CD4-positive, alpha-beta T cell treated with Interferon alpha-2 for 1 hour (primary cell): ENCODE measurements at regions not wholly inside any gene's neighbourhood (a gene's known extent, or its start where the extent isn't known, plus 50 kb on each side); places are given as distances from the start of the nearest gene placed in this dataset.

Source experiments
- DNase-seq, 2 donors: peaks; one replicate each; pipeline ENCODE4 v3.0.0-alpha.2; 2020 to 2022

DNA sequence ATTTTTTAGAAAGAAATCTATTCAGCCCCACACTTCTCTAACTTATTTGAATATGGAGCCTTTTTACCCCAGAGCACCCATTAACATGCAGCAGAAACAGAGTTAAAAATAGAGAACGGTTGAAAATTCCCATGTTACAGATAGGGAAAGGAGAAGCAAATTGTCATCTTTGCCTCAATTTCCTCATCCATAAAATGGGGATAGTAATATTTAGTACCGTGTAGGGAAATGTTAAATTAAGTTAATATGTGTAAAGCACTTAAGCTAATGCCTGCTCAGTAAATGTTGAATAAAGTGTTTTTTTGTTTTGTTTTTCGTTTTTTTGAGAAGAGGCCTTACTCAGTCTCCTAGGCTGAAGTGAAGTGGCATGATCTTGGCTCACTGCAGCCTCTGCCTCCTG, 50.3 kb downstream of the NAV1 start:
- no peak for DNase-seq

DNA sequence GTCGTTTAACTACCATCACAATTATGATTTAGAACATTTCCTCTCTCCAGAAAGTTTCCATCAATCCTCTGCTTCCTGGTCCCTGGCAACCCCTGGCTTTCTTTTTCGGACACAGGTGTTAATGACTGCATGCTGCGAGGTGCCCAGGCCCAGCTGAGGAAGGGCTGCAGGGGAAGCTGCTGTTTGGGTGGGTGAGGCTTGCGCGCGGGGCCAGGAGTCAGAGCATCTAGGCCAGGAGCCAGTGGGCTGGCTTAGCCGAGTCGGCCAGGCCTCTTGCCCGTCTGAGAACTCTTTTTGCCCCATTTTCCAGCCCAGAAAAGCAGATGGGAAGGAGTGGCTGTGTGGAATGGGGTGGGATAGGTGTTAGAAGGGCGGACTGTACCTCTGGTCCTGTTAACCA, 51.5 kb downstream of the NAV1 start:
- DNase-seq = no peak

DNA sequence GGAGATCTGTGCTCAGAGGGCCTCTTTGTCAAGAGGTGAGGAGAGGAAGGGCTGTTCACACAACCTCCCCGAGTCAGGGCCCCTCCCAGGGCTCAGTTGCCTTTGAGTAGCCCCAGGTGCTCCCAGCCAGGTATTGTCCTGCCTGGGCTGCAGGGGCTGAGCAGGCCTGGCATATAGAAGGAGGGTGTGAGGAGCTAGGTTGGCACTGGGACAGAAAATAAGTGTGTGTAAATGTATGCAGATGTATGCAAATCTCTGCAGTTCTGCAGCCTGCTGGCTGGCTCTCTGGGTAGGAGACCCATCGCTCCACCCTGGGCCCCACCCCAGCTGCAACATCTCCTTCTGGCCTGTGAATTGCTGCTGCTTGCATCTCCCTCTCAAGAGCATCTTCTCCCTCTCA, 52.4 kb downstream of the NAV1 start:
- DNase-seq = no peak

DNA sequence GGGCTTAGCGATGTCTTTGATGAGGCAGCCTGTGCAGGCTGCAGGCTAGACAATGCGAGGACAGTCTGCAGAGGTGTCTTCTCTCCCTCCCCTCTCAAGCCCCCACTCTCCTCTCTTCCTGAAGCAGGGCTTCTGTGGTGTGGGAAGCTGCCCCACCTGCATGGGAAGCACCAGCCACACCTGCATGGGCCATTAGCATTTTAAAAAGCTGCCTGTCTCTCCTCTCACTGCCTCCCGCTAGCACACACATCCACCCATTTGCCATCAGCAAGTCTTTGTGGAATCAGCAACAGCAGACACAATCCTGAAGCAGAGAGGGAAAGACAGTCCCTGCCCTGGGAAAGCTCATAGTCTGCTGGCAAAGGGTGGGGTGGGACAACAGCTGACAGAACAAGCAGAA, 53.1 kb downstream of the NAV1 start:
- no peak for DNase-seq

DNA sequence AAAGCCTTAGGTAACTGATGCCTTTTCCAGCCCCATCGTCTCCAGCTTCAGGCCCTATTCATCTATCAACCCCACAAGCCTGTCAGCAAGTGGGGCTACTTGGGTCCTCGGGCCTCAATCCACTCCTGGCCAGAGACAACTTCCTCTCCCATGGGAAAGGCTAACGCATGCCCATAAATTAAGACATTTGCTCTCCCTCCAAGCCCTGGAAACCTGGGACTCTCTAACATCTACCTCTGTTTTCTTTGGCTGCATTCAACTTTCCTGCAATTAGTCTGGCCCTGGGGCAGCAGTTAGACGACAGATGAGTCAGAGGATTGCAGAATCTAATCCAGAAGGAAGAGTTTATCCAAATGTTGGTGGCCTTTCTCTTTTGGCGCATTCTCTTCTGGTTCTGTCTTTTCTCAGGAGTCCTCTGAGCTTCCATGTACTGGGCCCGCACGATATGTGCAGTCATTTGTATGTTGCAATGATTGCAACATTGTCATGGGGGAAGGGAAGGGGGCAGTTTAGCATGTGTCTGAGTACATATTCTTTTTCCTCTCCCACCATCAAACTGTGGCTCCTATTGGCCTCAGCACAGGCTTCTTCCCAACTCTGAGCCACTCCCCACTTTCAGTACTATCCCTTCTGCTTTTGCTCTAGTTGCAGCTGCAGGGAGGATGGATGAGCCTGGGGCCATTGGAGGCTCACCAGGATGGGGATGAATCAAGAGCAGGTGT, 54.4 kb downstream of the NAV1 start:
- DNase-seq = no peak

DNA sequence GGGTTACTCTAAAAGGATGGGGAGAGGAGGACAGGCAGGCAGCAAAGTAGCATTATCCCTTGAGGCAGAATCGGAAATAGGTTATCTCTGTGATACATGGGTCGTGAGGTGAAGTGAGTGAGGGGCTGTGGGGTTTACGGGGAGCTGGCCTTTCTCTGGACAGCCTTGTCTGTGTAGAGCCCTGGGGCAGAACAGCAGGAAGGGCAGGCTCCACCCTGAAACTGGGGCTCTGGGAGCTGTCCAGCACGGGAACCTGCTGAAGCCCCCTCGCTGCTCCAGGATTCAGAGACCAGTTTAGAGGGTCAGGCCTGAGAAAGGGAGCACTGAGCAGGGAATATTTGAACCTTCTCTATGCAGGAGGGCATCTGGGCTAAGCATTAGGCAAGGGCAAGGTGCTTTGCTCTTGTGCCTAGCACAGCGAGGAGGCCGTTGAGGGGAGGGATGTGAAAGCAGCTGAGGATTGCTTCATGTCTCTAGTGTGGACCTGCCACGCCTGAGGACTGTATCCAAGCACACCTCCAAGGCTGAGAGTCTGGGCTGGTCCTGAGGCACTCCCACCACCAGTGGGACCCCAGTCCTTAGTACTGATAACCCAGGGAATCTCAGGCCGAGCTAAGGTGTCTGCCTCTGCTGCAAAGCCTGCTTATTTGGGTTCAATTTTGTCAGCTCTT, 55.8 kb downstream of the NAV1 start:
- DNase-seq = no peak

DNA sequence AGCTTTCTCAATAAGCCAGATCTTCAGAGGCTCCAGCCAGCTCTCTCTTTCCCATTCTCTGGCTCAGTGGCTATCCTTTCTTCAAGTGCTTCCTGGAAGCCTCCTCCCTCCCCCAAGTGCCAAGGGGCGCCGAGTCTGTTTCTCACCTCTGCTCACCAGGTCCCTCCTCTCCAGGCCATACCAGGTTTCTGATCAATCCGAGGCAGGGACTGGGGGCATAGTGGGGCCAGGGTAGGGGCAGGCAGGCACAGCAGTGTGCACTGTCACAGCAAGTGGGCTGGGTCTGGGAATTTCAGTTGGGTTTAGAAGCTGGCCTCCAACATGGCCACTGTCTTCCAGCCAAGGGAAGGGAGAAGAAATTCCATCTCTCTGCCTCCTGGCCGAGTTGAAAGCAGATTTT, 56.5 kb downstream of the NAV1 start:
- no peak for DNase-seq

DNA sequence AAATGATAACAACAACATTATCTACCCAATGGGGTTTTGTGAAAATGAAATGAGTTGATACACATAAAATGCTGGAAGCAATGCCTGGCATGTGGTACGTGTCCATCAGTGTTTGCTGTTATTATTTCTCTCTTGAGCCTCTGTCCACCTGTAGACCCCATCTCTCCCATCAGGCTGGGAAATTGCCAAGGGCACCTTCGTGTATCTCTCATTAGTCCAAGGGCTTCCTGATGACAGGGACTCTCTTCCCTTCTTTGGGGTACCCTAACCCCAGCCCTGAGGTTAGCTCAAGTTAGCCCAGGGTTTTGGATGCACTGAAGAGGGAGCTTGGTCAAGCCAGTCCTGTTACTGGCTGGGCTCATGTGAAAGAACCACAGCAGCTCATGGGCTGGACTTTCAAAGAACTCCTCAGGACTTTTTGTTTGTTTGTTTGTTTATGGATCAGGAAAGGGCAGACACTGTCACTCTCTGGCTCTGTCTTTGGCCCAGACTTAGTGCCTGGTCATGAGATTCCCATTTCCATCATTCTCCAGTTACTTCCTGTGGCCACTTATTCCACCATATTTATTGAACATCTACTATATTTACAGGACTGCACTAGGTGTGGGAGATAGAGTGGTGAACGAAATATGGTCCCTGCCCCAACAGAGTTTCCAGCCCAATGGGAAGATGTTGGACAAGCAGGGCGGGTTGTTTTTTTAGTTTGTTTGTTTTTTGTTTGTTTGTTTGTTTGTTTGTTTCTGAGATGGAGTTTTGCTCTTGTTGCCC, 57.4 kb downstream of the NAV1 start:
- no peak for DNase-seq

DNA sequence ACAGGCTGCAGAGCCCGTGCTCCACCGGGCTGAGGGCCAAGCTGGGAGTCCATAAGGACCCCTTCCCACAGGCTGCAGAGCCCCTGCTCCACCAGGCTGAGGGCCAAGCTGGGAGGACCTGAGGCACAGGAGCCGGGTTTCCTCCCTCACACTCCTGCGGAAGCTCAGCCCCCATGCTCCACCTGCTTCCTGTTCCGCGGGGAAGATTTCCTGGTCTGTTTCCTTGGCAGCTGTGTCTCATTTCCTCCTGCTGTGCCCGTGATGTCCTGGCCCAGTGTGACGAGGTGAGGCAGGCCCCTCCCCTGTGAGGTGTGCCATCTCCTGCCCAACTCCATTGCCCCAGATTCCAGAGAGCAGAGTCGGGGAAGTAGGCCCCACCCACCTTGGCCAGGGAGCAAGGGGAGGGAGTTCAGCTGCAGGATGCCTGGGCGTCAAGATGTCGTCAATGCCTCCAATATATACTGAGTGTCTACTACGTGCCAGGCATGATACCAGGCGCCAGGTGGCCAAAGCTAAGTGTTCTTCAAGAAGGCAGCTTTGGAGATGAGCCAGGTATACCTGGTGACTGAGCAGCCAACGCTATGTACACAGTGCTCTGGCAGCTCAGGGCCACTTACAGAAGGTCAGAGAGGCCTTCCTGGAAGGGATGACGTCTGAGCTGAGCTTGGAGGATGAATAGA, 58.8 kb downstream of the NAV1 start:
- DNase-seq = no peak

DNA sequence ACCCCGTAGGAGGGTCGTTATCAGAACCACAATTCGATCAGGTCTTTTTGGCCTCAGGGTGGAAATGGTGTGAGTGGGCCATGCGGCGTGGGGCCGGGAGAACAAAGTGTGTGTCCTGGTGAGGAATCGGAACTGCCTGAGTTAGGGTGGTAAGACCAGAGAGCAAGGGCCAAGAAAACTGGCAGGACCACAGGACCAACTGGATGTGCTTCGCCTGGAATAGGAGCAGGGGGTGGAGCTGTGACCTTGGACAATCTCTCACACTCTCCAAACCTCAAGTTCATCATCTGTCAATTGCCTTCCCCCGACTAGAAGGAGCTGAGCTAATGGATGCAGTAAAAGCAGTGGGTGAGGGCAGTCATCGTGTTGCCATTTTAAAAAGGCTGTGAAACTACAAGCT, 59.5 kb downstream of the NAV1 start:
- DNase-seq = no peak

DNA sequence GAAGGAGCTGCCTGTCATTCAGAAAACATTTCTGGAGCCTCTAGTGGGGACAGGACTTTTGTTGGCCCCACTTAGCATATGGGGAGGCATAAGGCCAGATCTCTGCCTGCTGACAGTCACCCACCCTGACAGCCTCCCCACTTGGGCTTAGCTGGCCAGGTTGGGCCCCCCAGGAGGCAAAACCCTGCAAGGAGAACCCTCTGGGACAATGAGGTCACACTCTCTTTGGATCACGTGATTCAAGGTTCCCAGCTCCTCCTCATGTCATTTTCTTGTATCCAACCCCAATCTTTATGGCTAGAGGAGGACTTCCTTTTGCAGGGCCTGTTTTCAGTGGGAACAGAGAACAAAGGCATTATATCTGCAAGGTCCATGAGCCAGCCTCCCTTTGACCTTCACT, 60.0 kb downstream of the NAV1 start:
- no peak for DNase-seq

DNA sequence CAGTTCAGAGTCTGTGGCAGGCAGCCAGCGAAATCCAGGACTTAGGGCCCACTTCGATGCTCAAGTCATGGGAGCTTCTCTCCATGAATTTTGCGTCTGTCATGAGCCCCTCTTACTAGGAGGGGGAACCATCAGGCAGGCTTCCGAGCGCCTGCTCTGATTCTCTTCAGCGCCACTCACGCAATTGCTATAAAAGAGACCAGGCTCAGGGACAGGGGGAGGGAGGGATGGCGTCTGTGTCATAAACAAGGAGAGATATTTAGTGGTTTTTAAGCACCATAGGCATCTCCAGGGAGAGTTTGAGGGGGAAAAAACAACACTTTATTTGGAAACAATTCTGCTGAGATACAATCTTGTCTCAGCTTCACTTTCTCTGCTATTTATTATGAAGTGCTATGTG, 60.6 kb downstream of the NAV1 start:
- DNase-seq = no peak

DNA sequence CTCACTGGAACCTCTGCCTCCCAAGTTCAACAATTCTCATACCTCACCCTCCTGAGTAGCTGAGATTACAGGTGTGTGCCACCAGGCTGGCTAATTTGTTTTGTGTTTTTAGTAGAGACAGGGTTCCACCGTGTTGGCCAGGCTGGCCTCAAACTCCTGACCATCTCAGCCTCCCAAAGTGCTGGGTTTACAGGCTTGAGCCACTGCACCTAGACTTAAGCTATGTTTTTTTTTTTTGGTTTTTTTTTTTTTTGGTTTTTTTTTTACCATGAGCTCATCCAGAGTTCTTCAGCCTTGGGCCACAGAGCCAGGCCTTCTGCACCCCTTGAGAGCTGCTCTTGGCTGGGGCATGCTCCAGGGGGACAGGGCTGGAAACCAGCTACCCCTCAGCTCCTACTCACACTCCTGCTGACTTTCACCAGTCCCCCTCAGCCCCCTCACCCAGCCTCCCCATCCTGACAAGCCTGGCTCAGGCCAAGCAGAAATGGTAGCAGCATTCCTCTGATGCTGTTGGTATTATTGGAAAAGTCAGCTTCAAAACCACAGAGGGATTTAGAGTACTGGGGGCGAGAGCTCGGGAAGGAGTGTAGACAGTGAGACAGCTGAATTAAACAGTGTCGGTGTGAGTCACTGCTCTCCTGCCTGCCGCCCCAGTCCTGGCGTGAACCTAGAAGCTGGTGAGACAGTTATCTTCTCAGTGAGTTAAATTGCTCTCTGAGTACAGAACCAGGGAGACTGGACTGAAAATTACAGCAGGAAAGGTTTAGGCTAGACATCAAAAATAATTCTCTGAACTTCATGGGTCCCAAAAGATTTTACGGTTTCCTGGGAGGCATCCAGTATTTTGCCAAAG, 63.7 kb downstream of the NAV1 start:
- no peak for DNase-seq

DNA sequence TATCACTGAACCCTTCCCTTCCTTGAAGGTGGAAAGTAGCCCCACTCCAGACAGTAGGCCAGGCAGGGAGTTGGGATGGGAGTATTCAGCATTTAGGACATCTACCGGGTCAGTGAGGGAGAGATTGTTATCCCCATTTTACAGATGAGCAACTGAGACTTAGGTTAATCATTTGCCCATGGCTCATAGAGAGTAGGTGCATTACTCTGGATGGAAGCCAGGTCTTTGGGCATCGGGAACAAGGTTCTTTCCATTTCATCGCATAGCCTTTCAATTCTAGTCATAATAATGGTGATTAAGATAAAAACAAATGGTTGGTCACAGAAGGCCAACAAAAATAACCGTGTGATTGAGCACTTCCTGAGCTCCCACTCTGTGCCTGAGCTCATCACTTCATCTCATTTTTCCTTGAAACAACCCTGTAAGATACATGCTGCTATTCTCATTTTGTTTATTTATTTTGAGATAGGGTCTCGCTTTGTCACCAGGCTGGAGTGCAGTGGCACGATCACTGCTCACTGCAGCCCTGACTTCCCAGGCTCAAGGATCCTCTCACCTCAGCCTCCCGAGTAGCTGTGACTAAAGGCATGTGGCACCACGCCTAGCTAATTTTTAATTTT, 64.8 kb downstream of the NAV1 start:
- no peak for DNase-seq

DNA sequence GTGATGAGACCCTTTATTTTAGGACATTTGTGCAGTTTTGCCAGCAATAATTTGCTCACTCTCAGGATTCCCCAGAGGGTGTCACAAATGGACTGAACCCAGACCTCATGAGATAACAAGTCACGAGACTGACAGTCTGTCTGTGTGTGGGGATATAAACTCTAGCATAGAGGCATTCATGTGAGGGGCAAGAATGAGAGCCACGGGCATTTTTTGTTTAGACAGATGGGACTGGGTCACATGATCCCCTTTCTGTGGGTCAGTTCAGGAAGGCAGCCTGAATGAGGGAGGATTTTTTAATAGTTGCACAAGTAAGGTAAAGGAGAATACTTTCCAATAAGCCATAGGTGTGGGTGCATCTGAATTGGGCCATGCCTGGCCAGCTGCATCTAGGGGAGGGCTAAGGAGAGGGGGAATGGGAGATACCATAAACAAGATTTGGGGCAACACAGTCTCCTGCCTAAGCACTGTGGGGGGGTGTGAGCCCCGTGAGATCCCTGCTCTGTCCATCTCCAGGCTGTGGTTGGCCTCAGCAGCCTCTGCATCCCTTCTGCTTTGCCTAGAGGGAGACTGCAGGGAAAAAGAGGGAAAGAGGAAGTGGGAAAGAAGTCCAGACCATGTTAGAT, 66.6 kb downstream of the NAV1 start:
- DNase-seq = no peak

DNA sequence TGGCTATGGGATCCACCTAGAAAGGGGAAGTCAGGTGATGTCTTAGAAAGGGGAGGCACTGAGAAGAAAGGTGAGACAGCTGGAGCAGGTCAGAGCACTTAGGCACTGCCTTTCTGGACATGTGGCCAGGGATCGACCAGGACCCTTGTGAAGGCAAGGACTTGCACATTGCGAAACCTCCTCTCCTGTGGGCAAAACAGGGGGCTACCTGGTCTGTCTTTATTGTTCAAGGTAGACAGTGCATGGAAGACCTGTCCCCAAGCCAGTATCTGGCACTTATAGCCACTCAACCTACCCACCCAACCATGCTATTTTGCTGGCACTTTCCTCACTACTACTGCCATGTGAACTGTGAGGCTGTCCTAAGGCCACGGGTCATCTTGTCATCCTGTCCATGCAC, 67.2 kb downstream of the NAV1 start:
- no peak for DNase-seq

DNA sequence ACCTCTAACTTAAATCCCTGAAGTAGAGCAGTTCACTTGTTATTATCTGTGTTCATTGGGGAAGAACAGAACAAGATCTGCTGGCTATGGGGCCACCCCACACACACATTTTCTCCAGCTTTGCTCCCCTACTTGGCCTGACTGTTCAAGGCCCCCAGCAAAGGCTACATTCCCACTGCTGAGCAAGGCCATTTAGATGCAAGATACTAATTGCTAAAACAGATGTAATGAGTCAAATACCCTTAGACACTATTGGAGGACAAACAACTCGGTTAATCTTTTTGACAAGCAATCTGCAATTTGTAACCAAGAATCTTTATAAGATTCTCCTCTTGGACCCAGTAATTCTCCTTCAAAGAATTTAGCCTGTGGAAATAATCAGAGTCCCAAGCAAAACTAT, 67.7 kb downstream of the NAV1 start:
- no peak for DNase-seq

DNA sequence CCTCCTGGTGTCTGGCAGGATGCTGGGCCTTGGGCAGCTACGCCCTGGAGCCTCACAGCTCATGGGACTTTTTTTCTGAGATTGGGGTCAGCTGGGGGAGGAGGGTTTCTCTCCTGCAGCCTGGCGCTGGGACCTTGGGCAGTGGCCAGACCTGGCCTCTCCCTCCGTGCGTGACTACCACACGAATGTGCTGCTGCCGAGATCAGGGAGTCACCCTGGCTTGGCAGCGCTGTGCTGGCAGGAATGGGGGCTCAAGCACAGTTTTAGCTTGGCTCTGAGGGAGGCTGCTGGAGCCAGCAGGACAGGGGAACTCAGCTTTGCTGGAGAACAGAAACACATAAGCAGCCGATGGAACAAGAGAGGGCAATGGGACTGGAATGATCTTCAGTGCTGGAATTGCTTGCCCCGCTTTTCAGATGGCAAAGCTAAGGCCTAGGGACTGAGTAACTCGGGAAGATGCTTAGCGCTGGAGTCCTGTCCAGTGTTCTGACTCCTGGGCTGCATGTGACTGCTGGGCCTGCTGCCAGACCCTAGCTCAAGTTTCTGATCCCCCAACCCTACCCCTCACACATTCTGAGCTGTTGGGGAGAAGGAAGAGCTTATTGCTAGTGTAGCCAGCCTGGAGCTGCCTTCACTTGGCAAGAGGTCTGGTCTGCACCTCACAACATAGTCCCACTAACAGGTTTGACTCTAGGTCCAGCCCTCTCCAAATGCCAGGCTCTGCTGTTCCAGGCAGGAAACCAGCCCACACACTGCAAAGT, 69.9 kb downstream of the NAV1 start:
- no peak for DNase-seq

DNA sequence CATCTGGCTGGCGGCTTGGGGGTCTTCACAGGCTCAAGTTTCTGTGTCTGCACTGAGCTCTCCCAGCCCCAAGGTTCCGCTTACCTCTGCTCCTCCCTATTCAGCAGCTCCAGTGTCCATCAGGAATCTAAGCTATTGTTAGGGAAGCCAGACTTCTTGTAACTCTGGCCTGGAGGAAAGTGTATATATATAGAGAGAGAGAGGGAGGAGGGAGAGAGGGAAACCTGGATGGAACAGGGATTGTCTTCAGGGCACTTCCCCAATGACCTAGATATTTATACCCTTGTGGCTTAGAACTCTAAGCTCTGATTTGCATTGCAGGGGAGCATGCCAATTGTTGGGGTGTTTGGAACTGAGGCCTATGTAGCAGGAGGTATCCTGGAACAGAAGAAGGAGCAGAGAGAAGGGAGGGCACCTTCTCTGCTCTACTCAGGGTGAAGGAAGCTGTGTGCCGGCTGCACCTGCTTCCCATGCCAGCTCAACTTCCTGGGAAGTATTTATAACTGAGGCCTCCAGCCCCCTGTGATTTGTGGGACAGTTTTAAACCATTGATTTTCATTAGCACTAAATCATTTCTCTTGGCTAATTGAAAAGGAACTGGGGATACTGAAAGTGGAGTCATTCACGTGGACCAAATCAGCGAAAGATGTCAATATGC, 70.9 kb downstream of the NAV1 start:
- DNase-seq = no peak

DNA sequence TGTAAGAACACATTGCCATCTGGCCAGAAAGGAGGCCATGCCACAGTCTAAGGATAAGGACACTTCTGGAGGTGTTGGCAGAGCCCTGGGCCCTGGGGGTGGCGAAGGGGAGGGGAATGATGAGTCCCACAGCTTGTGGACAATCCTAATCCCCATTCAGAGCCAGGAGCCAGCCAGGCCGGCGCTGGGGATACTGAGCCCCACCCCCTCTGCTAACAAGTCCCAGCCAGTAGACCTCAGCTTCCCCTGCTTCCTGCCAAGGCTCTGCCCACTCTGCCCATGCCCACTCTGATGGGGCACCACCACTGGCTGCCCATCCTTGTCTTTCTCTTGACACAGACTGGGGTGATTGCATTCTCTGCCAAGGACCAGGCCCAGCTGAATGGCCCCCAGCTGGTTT, 71.9 kb downstream of the NAV1 start:
- no peak for DNase-seq
